Cardiac muscle cell (in vitro differentiated cells and primary cell): ENCODE measurements at regions not wholly inside any gene's neighbourhood (a gene's known extent, or its start where the extent isn't known, plus 50 kb on each side); places are given as distances from the start of the nearest gene placed in this dataset.

Experiments
- DNase-seq, 2 donors: peaks; one replicate each; pipeline versions ENCODE4 v3.0.0 to v3.0.0-alpha.2; 2010 to 2017; ENCODE audit warnings: low read depth in 1 of 2, low spot score in 1 of 2
- H3K27ac ChIP-seq: fragments of 200-600 bp; sonication (generic); 2 replicates; pipeline ENCODE4 v1.5.1; 2016
- H3K27me3 ChIP-seq: fragments of 200-600 bp; sonication (generic); 2 replicates; pipeline ENCODE4 v1.6.0; 2016; ENCODE audit warnings: control low read depth
- H3K36me3 ChIP-seq: fragments of 200-600 bp; sonication (generic); 2 replicates; pipeline ENCODE4 v1.5.1; 2016; ENCODE audit warnings: control low read depth
- H3K4me1 ChIP-seq: fragments of 200-600 bp; sonication (generic); 2 replicates; pipeline ENCODE4 v1.8.1; 2017; ENCODE audit warnings: low read depth, mild to moderate bottlenecking, mixed run types
- H3K4me3 ChIP-seq: fragments of 200-600 bp; sonication (generic); 2 replicates; pipeline ENCODE4 v1.5.1; 2016; ENCODE audit warnings: mild to moderate bottlenecking
- H3K9me3 ChIP-seq: fragments of 200-600 bp; sonication (generic); 2 replicates; pipeline ENCODE4 v1.5.1; 2017; ENCODE audit warnings: low read depth, mild to moderate bottlenecking, control low read depth
- CTCF ChIP-seq: IDR thresholded peaks from 2 replicates; pipeline ENCODE4 v1.5.1; 2012; ENCODE audit warnings: low read depth, mild to moderate bottlenecking, low read length

- DNase-seq: no peak
- no peaks in the 10 kb centered on the region for H3K36me3 ChIP-seq
- H3K4me1 ChIP-seq: peaks cover 8% of the 10 kb centered on the region
- TF ChIP-seq CTCF: no peak
- H3K27ac ChIP-seq: no peak overlapping the region
- H3K4me3 ChIP-seq: no peak overlapping the region
- H3K27me3 ChIP-seq: no peaks in the 10 kb centered on the region
- H3K9me3 ChIP-seq: no peaks in the 10 kb centered on the region
Observed at GRCh38 chr18:27621236-27621890, 436.3 kb upstream of the CHST9 start.

GRCh38 chr18:27619906-27620305, 434.8 kb upstream of the CHST9 start:
- TF ChIP-seq CTCF: no peak
- Histone ChIP-seq H3K4me3 (no peak overlapping the region), H3K27me3 (no peaks in the 10 kb centered on the region), H3K27ac (peak overlapping the region; percentile 4), H3K36me3 (no peaks in the 10 kb centered on the region), H3K4me1 (peaks cover 13% of the 10 kb centered on the region), H3K9me3 (no peaks in the 10 kb centered on the region)
- DNase-seq: peak in 1 of 2 donors; percentile 27

- Histone ChIP-seq H3K4me1 (peaks cover 19% of the 10 kb centered on the region), H3K27ac (peak overlapping the region; percentile 4), H3K36me3 (no peaks in the 10 kb centered on the region), H3K27me3 (no peaks in the 10 kb centered on the region), H3K4me3 (no peak overlapping the region), H3K9me3 (no peaks in the 10 kb centered on the region)
- no peak for TF ChIP-seq CTCF
- DNase-seq: no peak
Observed at GRCh38 chr18:27619090-27619772, 434.1 kb upstream of the CHST9 start.

GRCh38 chr18:27616324-27616723, 431.2 kb upstream of the CHST9 start:
- Histone ChIP-seq H3K27ac (no peak overlapping the region), H3K36me3 (no peaks in the 10 kb centered on the region), H3K4me1 (peaks cover 19% of the 10 kb centered on the region), H3K9me3 (no peaks in the 10 kb centered on the region), H3K4me3 (no peak overlapping the region), H3K27me3 (no peaks in the 10 kb centered on the region)
- no peak for DNase-seq
- TF ChIP-seq CTCF: no peak

- TF ChIP-seq CTCF: no peak
- DNase-seq: no peak
- Histone ChIP-seq H3K4me1 (peaks cover 18% of the 10 kb centered on the region), H3K4me3 (no peak overlapping the region), H3K27ac (no peak overlapping the region), H3K27me3 (no peaks in the 10 kb centered on the region), H3K9me3 (no peaks in the 10 kb centered on the region), H3K36me3 (no peaks in the 10 kb centered on the region)
Observed at GRCh38 chr18:27614951-27615844, 430.1 kb upstream of the CHST9 start.
